Tibial nerve (tissue), 4 donors: ENCODE measurements at regions not wholly inside any gene's neighbourhood (a gene's known extent, or its start where the extent isn't known, plus 50 kb on each side); places are given as distances from the start of the nearest gene placed in this dataset.
"Not testable (repeated sequence)": the region's sequence is repeated elsewhere in the genome, so short reads cannot be mapped to it uniquely, and the experiment has no call there.

Experiments used
- DNase-seq, 2 donors: peaks; one replicate each; pipeline ENCODE4 v3.0.0-alpha.2; 2019; ENCODE audit warnings: low spot score in 2 of 2
- H3K27ac ChIP-seq, 4 donors: fragments of 200-600 bp; sonication (generic) in 3 of 4; one replicate each; pipeline ENCODE4 v1.5.1; 2017 to 2019; ENCODE audit warnings: mild to moderate bottlenecking in 1 of 4
- H3K27me3 ChIP-seq, 2 donors: fragments of 200-600 bp; sonication (generic) in 1 of 2; one replicate each; pipeline versions ENCODE4 v1.5.1 to v1.6.0; 2017 to 2019
- H3K36me3 ChIP-seq, 3 donors: fragments of 200-600 bp; sonication (generic); one replicate each; pipeline ENCODE4 v1.5.1; 2018 to 2019
- H3K4me1 ChIP-seq, 4 donors: fragments of 200-600 bp; sonication (generic) in 3 of 4; one replicate each; pipeline ENCODE4 v1.5.1; 2017 to 2019
- H3K4me3 ChIP-seq, 4 donors: fragments of 200-600 bp; sonication (generic) in 3 of 4; one replicate each; pipeline ENCODE4 v1.5.1; 2017 to 2019; ENCODE audit warnings: mild to moderate bottlenecking in 1 of 4, moderate library complexity in 1 of 4
- H3K9me3 ChIP-seq, 4 donors: fragments of 200-600 bp; sonication (generic) in 3 of 4; one replicate each; pipeline ENCODE4 v1.5.1; 2017 to 2019
- CTCF ChIP-seq, 5 experiments: fragments of 200-600 bp in 3 of 5; fragments of 450-650 bp in 2 of 5; sonication (generic) in 3 of 5; IDR thresholded peaks; one replicate each; pipeline ENCODE4 v1.5.1; 2016 to 2019; ENCODE audit warnings: antibody characterized with exemption in 5 of 5, mild to moderate bottlenecking in 3 of 5, moderate library complexity in 2 of 5
- EP300 ChIP-seq, 2 donors: sonication (generic); formaldehyde crosslinking; IDR thresholded peaks; one replicate each; pipeline ENCODE4 v1.6.1; 2017; ENCODE audit warnings: antibody characterized with exemption in 2 of 2, mild to moderate bottlenecking in 1 of 2
- POLR2A ChIP-seq, 2 donors: fragments of 450-650 bp; IDR thresholded peaks; one replicate each; pipeline ENCODE4 v1.6.1; 2017; ENCODE audit warnings: antibody characterized with exemption in 2 of 2, mild to moderate bottlenecking in 2 of 2, moderate library complexity in 2 of 2
- WGBS, 2 donors: methylation state at CpG; one replicate each; pipeline ENCODE4 v1.1.5; 2018; 5-methylcytosine and 5-hydroxymethylcytosine counted together

DNA sequence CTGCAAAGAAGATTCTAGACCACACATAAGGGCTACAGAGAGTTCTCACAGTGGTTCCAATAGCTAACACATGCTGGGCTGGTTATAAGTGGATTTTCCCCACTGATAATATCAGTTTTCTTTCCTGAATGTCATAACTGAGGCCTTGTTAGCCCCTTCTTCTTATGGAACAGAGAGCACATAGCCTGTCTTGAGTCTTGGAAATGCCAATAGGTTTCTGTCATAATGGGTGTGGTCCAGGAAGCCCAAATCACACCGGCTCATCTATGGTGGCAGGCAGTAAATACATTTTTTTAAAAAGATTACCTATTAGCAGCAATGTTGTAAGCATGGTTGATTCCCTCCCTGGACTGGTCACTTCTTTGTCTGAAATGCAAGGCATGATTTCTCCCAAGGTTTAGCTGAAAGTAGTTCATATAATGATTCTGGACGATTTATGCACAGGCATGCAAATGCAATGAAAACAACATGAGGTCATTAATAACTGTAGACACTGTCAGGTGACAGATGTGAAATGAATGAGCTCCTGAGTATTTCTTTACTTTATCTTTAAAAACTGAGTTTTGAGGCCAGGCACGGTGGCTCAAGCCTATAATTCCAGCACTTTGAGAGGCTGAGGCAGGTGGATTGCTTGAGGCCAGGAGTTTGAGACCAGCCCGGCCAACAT lies 67.2 kb upstream of the ATP2C1 start:
- Histone ChIP-seq H3K4me3 (no peak overlapping the region), H3K27me3 (no peaks in the 10 kb centered on the region), H3K27ac (no peak overlapping the region), H3K4me1 (no peaks in the 10 kb centered on the region), H3K36me3 (no peaks in the 10 kb centered on the region), H3K9me3 (no peaks in the 10 kb centered on the region)
- 86 to 87% methylated on average over 4 of the region's 4 CpGs for WGBS, 2 donors
- TF ChIP-seq POLR2A (IDR thresholded peaks at IDR 0.05) (no peak), CTCF (IDR thresholded peaks at IDR 0.05) (no peak), EP300 (IDR thresholded peaks at IDR 0.05) (no peak)
- DNase-seq, result no peak

GRCh38 chr3:130827486-130827885 lies 66.4 kb upstream of the ATP2C1 start:
- H3K36me3 ChIP-seq, result no peaks in the 10 kb centered on the region
- H3K9me3 ChIP-seq, result no peaks in the 10 kb centered on the region
- no peak overlapping the region for H3K27ac ChIP-seq
- no peak overlapping the region for H3K4me3 ChIP-seq
- no peaks in the 10 kb centered on the region for H3K27me3 ChIP-seq
- 86 to 87% methylated on average over 11 of the region's 11 CpGs for WGBS, 2 donors
- H3K4me1 ChIP-seq, result no peaks in the 10 kb centered on the region
- TF ChIP-seq CTCF (IDR thresholded peaks at IDR 0.05), result no peak
- no peak for TF ChIP-seq EP300 (IDR thresholded peaks at IDR 0.05)
- no peak for TF ChIP-seq POLR2A (IDR thresholded peaks at IDR 0.05)
- DNase-seq, result no peak

GRCh38 chr3:130828948-130829947 lies 64.6 kb upstream of the ATP2C1 start:
- H3K36me3 ChIP-seq, result no peaks in the 10 kb centered on the region
- H3K27ac ChIP-seq, result no peak overlapping the region
- 81 to 82% methylated on average over 10 of the region's 10 CpGs for WGBS, 2 donors
- H3K27me3 ChIP-seq, result no peaks in the 10 kb centered on the region
- H3K9me3 ChIP-seq, result no peaks in the 10 kb centered on the region
- H3K4me1 ChIP-seq, result no peaks in the 10 kb centered on the region
- DNase-seq, result no peak
- TF ChIP-seq EP300 (IDR thresholded peaks at IDR 0.05), result no peak
- no peak for TF ChIP-seq POLR2A (IDR thresholded peaks at IDR 0.05)
- no peak for TF ChIP-seq CTCF (IDR thresholded peaks at IDR 0.05)
- no peak overlapping the region for H3K4me3 ChIP-seq

- Histone ChIP-seq H3K36me3 (no peaks in the 10 kb centered on the region), H3K4me1 (no peaks in the 10 kb centered on the region), H3K27me3 (no peaks in the 10 kb centered on the region), H3K9me3 (no peaks in the 10 kb centered on the region), H3K4me3 (no peak overlapping the region), H3K27ac (no peak overlapping the region)
- no peak for DNase-seq
- TF ChIP-seq EP300 (IDR thresholded peaks at IDR 0.05) (no peak), CTCF (IDR thresholded peaks at IDR 0.05) (no peak), POLR2A (IDR thresholded peaks at IDR 0.05) (no peak)
- WGBS, 2 donors, result 35 to 43% methylated on average over 10 of the region's 10 CpGs
Measured at GRCh38 chr3:130831719-130832400, 62.0 kb upstream of the ATP2C1 start.

DNA sequence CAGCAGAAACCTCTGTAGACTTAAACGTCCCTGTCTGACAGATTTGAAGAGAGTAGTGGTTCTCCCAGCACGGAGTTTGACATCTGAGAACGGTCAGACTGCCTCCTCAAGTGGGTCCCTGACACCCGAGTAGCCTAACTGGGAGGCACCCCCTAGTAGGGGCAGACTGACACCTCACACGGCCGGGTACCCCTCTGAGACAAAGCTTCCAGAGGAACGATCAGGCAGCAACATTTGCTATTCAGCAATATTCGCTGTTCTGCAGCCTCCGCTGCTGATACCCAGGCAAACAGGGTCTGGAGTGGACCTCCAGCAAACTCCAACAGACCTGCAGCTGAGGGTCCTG lies 61.5 kb upstream of the ATP2C1 start:
- not testable (repeated sequence) for H3K36me3 ChIP-seq, H3K4me3 ChIP-seq, DNase-seq, H3K9me3 ChIP-seq, H3K4me1 ChIP-seq, H3K27me3 ChIP-seq, H3K27ac ChIP-seq
- 44 to 47% methylated on average over 9 of the region's 9 CpGs for WGBS, 2 donors
